ENCODE measurements at regions not wholly inside any gene's neighbourhood (a gene's known extent, or its start where the extent isn't known, plus 50 kb on each side); places are given as distances from the start of the nearest gene placed in this dataset.

- DNase-seq (ENCODE audit: low spot score): no peak
- Histone ChIP-seq H2AFZ (no peak overlapping the region), H3K36me3 (ENCODE audit: insufficient read depth) (no peaks in the 10 kb centered on the region), H3K27ac (ENCODE audit: low read depth) (no peak overlapping the region), H3K27me3 (ENCODE audit: insufficient read depth) (no peaks in the 10 kb centered on the region), H3K4me1 (ENCODE audit: insufficient read depth) (peaks cover 12% of the 10 kb centered on the region; the same call in 1 of the 2 replicates), H3F3A (replicated peaks; ENCODE audit: low read depth) (no peaks in the 10 kb centered on the region), H3K4me3 (no peak overlapping the region), H4K20me1 (replicated peaks; ENCODE audit: insufficient read depth) (no peaks in the 10 kb centered on the region), H3K9me2 (ENCODE audit: insufficient read depth) (no peaks in the 10 kb centered on the region), H3K4me2 (no peak overlapping the region), H3K79me2 (replicated peaks; ENCODE audit: insufficient read depth) (no peaks in the 10 kb centered on the region)
- ATAC-seq: no peak
- Mint-ChIP-seq H3K27me3 (ENCODE audit: insufficient read depth, low read depth, poor library complexity) (peaks cover 5% of the 10 kb centered on the region), H3K4me3 (no peak overlapping the region), H3K36me3 (ENCODE audit: low read depth) (0 out of 3 replicates have a peak, but pooled peaks cover 3% of the 10 kb centered on the region), H3K4me1 (peaks cover 18% of the 10 kb centered on the region), H3K9me3 (no peaks in the 10 kb centered on the region), H3K27ac (no peak overlapping the region)
- no peak for TF ChIP-seq ZNF331 (CRISPR knock-in tag; IDR thresholded peaks at IDR 0.05; ENCODE audit: low read depth)
- TF ChIP-seq ETS1 (IDR thresholded peaks at IDR 0.05): no peak
- TF ChIP-seq JUNB (IDR thresholded peaks at IDR 0.05; ENCODE audit: unreplicated experiment): no peak
- no peak for TF ChIP-seq STAT1 (IDR thresholded peaks at IDR 0.05; ENCODE audit: unreplicated experiment)
Measured at GRCh38 chr7:41183741-41184140, 519.1 kb downstream of the INHBA start.

GRCh38 chr7:41182782-41183181 lies 520.1 kb downstream of the INHBA start:
- no peak for DNase-seq (ENCODE audit: low spot score)
- H3K4me1 ChIP-seq (ENCODE audit: insufficient read depth): peaks cover 18% of the 10 kb centered on the region; the same call in 1 of the 2 replicates
- H3F3A ChIP-seq (replicated peaks; ENCODE audit: low read depth): no peaks in the 10 kb centered on the region
- H3K79me2 ChIP-seq (replicated peaks; ENCODE audit: insufficient read depth): no peaks in the 10 kb centered on the region
- Mint-ChIP-seq H3K4me1 (peaks cover 17% of the 10 kb centered on the region), H3K27me3 (ENCODE audit: insufficient read depth, low read depth, poor library complexity) (peaks cover 5% of the 10 kb centered on the region), H3K4me3 (no peak overlapping the region), H3K9me3 (no peaks in the 10 kb centered on the region), H3K36me3 (ENCODE audit: low read depth) (no peaks in the 10 kb centered on the region), H3K27ac (no peak overlapping the region)
- no peaks in the 10 kb centered on the region for H4K20me1 ChIP-seq (replicated peaks; ENCODE audit: insufficient read depth)
- no peak for ATAC-seq
- H3K9me2 ChIP-seq (ENCODE audit: insufficient read depth): no peaks in the 10 kb centered on the region
- H3K27ac ChIP-seq (ENCODE audit: low read depth): no peak overlapping the region
- H3K4me3 ChIP-seq: no peak overlapping the region
- H2AFZ ChIP-seq: no peak overlapping the region
- H3K4me2 ChIP-seq: no peak overlapping the region
- no peaks in the 10 kb centered on the region for H3K27me3 ChIP-seq (ENCODE audit: insufficient read depth)
- H3K36me3 ChIP-seq (ENCODE audit: insufficient read depth): no peaks in the 10 kb centered on the region
- no peak for TF ChIP-seq ZNF462 (CRISPR knock-in tag; IDR thresholded peaks at IDR 0.05)
- no peak for TF ChIP-seq ZNF331 (CRISPR knock-in tag; IDR thresholded peaks at IDR 0.05; ENCODE audit: low read depth)
- no peak for TF ChIP-seq NANOG (IDR thresholded peaks at IDR 0.05; ENCODE audit: borderline replicate concordance)
- TF ChIP-seq CREB1 (CRISPR knock-in tag; IDR thresholded peaks at IDR 0.05; ENCODE audit: low read depth): no peak
- no peak for TF ChIP-seq ZNF114 (CRISPR knock-in tag; IDR thresholded peaks at IDR 0.05)
- TF ChIP-seq JUNB (IDR thresholded peaks at IDR 0.05; ENCODE audit: unreplicated experiment): no peak
- no peak for TF ChIP-seq REST (IDR thresholded peaks at IDR 0.05; ENCODE audit: unreplicated experiment)
- TF ChIP-seq CTCF (conservative IDR thresholded peaks at IDR 0.05; ENCODE audit: low read depth in 2 of 2): no peak

Measured in GM23338 (cell line).